Fibroblast of peridontal ligament (primary cell): ENCODE measurements at regions not wholly inside any gene's neighbourhood (a gene's known extent, or its start where the extent isn't known, plus 50 kb on each side); places are given as distances from the start of the nearest gene placed in this dataset.

Source experiments
- DNase-seq: peaks from one replicate; pipeline ENCODE4 v3.0.0-alpha.2; 2010; ENCODE audit errors: extremely low read depth

DNA sequence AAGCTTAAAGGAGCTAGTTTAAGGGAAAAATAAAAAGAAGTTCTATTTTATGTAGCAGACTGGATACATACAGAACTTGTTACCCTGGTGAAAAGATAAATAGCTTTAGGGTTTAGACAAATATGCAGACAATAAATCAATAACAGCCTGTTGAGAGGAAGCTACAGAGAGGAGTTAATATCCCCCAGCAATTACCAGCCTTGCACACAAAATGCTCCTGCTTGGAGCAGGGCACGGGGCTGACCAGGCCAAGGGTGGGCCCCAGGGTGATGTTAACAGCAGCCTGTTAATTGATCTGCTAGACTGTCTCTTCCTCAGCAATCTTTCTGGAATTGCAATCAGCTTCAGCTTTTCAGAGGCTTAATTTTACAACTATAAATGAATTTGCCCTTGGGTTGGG lies 125.1 kb upstream of the SOX4 start:
- no peak for DNase-seq

DNA sequence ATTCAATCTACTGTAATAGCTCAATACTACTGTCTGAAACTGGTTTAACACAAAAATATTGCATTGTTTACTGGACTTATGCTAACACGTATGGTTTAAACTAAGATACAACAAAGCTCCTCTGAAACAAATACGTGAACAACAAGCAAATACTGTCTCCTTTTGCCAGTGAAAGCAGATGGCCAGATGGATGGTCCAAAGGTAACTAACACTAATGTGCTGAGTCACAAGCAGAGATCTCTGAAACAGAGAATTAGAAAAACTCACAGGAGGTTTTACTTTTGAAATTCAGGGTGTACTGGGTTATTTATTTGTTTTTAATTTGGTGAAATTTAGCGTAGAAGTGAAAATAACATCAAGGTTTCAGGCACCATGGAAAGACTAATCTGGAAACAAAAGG lies 124.3 kb upstream of the SOX4 start:
- DNase-seq = no peak

DNA sequence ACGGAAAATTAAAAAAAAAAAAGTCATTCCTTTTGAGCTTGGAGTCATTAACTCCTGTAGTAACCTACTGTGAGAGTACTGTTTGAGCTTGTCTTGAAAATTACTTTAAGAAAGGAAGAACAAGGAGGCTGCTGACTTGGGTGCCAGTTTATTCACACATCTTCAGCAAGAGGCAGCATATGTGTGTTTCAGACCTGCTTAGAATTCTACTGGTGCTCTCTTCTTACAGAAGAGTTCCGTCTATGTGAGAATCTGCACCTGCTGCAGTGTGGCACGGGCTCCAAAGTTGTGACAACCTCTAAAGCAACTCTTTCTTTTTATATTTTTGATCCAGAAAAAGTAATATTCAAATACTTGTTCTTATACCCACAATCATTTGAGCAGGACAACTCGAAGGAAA lies 117.4 kb upstream of the SOX4 start:
- no peak for DNase-seq

DNA sequence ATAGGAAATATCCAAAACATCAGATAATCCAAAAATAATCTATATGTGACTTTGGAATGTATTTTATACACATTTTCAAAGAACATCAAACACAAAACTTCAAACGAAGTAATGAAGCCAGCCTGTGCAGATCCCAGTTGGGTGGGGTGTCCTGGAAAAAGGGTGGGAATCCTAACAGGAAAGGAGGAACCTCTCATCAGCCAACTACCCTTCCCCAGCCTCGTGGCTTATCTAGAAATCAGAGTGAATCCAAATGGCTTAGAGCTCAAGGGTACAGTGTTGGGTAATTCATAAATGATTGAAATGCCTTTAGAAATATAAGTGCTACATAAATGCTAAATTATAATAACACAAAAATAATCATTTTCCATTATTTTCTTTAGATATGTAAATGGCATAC lies 115.1 kb upstream of the SOX4 start:
- DNase-seq = no peak

DNA sequence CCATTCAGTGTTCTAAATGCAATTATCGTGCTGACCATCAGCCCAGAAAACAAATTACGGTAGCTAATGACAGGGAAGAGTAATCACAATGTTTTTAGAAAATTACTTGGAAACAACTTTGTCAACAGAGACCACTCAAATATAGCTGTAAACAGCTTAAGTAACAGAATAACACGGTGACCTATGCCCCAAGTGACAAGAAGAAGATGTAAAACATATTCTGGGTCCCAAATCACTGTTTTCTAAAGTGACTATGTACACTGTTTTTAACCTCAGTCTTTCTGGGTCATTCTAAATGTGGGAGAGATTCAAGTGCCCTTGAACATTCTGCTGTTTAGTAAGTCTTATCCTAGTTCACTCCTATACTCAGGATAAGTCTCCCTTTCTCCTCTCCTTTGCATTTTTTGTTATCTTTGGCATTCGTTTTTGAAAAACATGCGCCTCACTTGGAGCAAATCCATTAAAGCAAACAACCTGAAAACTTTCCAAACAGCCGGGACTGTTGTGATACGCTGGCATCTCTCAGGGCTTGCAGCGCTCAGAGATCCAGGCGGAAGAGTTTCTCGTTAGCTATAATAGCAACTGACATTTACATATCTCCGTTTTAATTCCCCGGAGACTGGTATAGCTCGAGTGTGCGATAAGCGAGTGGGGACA lies 114.5 kb upstream of the SOX4 start:
- peak; percentile 55 for DNase-seq

DNA sequence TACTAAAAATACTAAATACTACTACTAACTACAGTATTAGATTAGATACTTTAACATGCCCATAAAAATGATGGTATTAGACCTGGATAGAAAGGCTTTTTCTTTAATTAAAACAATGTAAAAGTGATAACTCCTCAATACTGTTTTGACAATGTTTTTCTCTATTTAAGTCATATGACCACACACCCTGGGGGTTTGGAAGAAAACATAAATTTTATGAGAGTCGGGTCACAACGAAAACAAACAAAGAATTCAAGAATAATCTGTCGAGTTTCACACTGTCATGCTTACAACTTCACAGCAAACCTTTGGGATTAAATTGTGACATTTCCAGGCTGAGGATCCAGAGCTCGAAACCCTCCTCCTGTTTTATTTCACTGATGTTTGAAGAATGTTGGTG lies 107.4 kb upstream of the SOX4 start:
- no peak for DNase-seq

DNA sequence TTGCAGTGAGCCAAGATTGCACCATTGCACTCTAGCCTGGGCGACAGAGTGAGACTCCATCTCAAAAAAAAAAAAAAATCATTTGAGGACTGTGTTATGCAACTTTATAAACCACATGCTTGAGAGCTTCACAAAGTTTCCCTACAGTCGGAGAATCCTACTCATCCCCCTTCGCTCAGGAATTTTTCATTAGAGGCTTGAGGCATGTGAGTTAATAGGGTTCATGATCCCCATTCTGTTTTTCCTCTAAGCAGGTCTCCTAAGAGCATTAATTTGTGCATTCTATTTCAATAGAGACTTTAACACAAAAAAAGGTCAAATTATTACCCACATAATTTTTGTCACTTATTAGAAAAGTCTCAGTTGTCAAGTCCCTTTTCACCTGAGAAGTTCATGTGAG lies 103.7 kb upstream of the SOX4 start:
- DNase-seq = no peak

DNA sequence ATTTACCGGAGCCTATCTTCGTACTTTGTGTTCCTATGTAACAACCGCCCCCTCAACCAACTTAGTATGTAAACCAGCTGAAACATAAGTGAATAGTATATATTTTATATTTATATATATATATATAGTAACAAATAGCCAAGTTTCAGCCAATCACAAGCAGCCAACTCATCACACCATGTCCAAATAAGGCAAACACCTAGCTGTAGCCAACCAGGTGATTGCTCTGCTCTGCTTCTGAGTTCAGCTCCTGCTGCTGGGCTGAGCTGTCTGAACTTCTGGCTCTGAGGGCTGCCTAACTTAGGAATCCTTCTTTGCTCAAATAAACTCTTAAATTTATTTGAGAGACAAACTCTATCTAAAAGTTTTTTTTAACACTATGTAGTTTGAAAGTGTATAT lies 101.6 kb upstream of the SOX4 start:
- DNase-seq = no peak

DNA sequence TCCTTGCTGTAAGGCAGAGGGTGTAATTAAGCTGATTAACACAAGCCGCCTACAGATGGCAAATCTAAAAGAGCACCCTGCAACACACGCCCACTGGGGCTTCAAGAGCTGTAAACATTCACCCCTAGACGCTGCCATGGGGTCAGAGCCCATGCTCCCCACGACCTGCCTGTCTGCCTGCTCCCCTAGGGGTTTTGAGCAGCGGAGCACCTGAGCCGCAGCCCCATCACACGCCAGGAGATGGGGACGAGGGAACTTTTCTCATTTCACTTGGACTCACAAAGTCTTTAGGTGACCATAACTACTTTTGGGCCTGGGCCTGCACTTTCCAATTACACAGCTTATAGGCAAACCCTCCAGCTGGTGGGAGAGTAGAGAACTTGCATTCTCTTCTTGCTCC lies 99.0 kb upstream of the SOX4 start:
- no peak for DNase-seq

DNA sequence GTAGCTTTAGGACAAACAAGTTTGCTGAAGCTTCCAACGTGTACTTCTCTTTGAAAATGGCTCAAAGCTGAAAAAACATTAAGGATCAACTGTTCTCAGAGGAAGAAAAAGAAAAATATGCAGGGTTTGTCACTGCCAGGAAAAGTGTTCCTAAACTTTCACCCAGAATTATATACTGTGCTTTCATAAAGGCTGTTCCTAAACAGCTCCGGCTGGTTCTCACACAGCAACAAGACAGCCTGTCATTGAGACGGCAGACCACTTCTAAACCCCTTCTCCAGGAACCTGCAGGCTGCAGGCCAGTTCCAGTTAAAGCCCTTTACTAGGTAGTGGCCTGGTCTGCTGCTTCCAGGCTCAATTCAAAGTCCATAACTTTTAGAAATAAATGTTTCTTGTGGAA lies 97.4 kb upstream of the SOX4 start:
- no peak for DNase-seq

DNA sequence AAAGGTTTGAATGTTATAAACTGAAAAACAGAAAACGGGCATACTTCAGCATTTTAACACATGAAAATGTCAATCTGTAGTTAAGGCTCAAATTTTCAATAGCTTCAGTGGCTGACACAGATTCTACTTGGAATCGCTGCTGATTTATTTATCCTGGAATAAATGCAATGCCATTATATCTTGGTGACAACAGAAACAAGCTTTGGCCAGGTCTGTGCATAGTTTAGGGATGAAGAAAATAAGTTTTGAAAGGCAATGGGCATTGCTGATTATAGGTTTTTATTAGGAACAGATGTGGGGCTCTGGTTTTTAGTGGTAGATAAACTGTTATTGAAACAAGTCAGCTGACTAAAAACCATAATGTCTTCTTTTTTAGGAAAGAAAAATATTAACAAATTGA lies 96.8 kb upstream of the SOX4 start:
- peak; percentile 54 for DNase-seq

DNA sequence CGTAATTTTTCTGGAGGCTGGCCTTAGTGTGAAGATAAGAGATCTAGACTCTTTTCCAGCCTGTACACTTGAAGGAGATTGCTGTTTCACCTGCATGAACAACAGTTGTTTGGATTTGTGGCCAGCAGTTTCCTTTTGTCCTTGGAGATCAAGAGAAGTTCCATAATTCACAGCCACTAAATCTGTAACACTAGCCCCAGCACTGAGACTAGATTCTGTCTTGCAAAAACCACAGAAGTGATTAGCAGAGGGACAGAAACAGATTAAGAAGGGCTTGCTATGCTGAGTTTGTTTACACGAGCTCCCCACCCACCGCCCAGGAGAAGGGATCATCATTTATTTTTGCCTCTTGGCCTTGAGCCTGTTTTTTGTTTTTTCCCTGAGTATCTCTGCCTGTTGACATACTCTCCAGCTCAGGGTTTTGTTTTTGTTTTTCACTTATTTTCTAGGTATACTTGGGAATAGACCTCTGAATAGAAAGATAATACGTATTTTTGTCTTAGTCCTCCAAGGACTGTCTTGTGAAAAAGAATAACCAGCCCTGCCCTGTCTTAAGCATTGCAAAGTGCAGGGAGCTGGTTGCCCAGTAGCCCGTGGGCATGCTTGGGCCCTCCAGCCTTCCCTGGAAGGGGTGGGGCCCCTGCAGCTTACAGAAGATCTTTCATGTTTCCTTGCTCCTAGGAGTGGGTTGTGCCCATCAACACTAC lies 93.1 kb upstream of the SOX4 start:
- DNase-seq = no peak

DNA sequence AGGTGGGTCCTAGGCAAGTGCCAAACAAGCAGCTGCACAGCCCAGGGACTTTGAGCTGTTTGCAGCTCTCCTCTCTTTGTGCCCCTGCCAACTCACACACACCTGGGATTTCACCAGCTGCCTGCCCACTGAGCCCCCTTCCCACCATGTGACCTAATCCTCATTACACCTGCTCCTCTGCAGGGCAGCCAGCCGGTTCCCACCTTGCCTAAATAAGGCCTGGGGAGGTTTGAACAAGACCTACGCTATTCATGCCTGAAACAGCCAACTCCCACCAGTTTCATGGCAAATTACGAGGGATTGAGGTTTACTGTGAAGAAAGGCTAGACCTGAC lies 92.6 kb upstream of the SOX4 start:
- DNase-seq = no peak

DNA sequence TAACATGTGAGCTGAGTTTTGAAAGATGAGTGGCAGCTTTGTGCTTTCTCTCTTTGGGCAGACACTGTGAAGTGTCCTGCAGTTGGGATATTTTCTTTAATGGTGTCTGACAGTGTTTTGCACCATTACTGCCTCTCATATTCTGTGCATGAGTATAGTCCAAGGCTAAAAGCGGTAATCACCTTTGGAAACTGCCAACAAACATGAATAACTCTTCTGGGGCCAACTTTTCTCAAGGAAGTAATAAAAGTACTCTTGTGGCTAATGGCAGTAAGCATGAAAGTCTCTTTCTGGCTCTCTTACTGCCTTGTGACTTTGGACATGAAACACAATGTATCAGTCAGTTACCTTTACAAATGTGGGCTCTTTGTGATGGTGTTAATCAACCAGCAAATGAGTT lies 91.7 kb upstream of the SOX4 start:
- DNase-seq = no peak

DNA sequence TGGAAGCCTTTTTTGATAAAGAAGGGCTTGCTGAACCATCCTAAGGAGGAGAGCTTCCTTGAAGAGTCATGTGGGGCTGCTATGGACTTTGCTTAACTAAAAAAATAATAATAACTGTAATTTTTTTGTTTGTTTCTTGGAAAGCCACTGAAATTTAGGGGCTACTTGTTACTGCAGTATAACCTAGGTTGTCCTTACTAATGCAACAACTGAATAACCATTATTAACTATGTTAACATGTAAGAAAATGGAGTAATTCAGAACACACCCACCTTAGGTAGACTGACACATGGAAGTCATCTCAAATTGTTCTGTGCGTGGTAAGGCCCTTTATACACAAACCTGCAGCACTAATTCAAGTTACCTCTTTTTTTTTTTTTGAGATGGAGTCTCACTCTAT lies 90.9 kb upstream of the SOX4 start:
- no peak for DNase-seq

DNA sequence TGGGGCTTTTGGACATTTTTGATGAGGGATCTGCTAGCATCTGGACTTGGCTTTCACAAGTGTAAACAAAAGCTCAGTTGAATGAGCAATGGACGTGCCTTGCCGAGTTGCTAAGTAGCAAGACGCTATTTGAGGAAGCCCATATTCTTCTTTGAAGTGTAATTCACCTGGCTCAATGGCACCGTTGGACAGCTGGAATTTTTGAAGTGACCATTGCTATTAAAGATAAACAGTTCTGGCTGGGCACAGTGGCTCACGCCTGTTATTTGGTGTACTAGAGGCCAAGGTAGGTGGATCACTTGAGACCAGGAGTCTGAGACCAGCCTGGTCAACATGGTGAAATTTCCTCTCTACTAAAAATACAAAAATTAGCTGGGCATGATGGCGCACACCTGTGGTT lies 88.8 kb upstream of the SOX4 start:
- peak; percentile 29 for DNase-seq

DNA sequence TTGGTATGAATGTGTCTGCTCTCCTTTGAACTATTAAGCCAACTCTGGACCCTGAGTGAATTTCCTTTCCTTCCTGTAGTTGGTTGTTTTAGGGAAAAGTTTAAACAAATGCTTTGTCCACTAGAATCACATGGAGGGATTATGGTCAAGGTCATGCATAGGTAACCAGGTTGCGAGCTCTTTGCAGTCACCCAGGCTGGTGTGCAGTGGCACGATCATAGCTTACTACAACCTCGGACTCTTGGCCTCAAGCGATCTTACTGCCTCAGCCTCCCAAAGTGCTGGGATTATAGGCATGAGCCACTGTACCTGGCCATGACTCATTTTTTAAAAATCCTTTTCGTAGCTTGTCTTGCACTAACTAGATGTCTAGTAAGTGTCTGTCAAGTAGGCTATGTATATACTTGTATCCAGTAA lies 88.0 kb upstream of the SOX4 start:
- no peak for DNase-seq

DNA sequence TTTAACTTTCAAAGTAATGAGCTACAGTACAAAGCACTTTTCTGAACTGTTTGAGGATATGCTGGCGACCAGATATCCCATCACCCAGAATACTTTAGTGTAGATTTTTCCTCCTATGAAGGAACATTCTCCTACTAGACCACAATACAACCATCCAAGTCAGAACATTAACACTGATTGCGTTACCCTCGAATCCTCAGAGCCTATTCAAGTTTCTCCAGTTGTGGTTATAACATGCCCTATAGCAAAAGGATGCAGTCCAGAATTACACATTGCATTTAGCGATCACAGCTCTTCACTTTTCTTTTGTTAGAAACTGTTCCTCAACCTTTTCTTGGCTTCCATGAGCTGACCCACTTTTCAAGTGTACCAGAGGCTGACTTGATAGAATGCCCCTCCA lies 87.4 kb upstream of the SOX4 start:
- DNase-seq = no peak

DNA sequence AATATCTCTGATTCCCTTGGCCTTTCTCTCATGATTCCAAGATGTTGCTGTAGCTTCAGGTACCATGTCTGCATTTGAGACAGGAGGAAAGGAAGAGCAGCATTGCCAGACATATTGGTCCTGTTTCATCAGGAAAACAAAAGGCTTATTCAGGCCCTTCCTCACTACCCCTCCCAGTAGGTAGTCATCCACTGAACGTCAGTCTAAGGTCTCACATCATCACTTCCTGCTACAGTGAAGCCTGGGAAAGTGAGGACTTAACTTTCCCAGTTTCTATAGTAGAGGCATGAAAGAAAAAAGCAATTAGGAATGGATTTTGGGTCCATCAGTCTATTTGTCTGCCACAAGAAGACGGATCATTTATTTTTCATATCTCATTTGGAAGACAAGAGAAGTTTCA lies 85.7 kb upstream of the SOX4 start:
- DNase-seq = no peak

DNA sequence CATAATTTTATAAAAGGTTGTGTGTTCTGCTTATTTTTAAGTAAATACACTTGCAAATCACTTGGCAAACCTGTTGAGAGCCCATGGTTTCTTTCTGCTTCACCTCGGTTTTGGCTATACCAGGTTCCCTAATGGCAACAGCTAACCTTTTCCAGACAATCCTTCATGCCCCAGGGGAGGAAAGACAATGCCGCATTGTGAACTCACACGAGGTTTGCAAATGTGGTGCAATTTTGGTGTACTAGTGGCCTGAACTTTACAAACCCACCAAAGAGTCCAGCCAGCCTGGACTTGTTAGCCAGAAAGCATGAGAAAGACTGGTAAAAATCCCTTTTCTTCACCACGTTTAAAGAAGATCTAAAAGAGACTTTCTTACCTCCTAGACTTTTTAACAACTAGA lies 84.8 kb upstream of the SOX4 start:
- DNase-seq = no peak

DNA sequence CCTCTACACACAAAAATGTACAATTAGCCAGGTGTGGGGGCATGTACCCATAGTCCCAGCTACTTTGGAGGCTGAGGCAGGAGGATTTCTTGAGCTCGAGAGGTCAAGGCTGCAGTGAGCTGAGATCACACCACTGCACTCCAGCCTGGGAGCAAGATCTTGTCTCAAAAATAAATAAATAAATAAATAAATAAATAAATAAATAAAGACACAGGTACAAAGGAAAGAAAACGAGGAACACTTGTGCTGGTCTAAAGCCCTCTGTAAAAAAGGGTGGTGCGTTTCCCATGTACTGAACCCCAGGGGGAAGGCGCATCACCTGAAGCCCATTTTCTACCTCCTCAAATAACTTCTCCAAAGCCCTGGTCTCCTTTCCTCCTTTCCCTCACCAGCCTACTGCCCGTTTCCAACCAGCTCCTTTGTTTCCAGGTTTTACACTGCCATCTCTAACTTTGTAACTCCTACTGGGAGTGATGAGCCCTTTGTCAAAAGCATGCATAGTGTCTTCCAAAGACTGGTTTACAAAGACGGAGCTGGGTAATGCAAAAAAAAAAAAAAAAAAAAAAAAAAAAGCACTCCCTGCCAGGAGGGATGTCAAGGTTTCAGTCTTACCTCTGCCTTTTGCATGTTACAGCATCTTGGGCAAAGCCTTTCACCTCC lies 81.5 kb upstream of the SOX4 start:
- DNase-seq = no peak

DNA sequence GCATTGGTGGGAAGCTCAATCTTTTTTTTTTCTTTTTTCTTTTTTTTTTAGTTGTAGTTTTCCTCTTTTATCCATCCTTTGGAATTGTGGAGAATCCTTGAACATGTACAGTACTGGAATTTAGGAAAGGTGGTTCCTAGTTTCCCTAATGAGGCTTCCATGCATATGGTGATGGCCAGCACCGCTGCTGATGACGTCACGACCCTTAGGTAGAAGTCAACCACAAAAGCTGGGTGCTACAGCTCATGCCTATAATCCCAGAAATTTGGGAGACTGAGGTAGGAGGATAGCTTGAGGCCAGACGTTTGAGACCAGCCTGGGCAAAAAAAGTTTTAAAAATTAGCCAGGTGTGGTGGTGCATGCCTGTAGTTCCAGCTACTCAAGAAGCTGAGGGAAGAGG lies 79.3 kb upstream of the SOX4 start:
- DNase-seq = no peak

DNA sequence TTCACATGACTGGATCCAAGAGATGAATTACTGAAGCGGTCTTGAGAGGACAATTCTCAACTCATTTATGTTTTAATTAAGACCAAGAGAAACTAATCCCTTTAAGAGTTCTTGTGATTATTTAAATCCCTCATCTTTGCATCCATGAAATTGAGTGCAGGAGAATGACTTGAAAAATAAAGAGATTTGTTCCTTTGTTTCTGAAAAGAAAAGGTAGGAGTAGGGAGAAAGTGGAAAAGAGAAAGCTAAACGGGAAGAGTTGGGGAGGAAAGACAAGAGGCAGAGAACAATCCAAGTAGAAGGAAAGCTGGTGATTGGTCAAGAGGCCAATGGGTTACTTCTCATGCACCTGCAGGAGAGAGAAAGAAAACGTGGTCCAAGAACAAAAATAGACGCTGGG lies 75.2 kb upstream of the SOX4 start:
- DNase-seq = no peak

DNA sequence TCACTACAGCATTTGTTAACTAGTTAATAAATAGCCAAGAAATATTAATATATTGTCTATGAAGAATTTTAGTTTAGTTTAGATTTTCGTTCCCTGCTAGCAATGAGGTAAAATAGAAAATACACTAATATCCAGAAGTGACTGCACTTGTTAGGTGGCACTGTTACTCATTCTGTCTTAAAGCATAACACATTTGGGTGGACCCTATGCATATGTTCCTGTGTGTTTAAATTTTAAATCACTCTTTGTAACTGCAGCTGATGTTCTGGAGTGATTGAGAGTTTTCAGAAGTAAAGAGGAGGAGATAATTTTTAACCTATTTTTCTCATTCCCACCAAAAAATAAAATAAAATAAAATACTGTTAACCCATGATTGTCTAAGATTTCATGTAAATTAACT lies 73.9 kb upstream of the SOX4 start:
- DNase-seq = no peak
